CD4-positive, alpha-beta T cell treated with Interleukin-10 for 1 hour (primary cell): ENCODE measurements at regions not wholly inside any gene's neighbourhood (a gene's known extent, or its start where the extent isn't known, plus 50 kb on each side); places are given as distances from the start of the nearest gene placed in this dataset.

Experiments used
- DNase-seq: peaks from one replicate; pipeline ENCODE4 v3.0.0-alpha.2; 2020

- DNase-seq: no peak
These were observed 141.3 kb downstream of the IRX1 start for GRCh38 chr5:3736926-3737325.

DNA sequence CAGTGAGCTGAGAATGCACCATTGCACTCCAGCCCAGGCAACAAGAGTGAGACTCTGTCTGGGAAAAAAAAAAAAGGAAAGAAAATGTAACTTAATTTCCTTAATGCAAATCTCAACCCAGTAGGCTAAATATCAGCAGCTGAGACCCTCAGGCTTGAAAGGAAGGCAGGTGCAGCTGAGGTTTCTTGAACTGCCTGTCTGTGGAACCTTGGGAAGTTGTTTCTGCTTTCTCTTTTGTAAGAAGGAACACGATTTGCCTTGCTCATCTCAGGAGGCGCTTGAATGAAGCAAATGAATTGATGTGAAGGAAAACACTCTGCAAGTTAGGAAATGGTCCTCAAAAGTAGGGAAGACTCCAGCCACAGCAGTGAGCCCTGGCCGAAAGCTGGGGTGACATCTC is 143.3 kb downstream of the IRX1 start:
- DNase-seq: no peak

GRCh38 chr5:3740546-3741373 is 145.1 kb downstream of the IRX1 start:
- no peak for DNase-seq

DNA sequence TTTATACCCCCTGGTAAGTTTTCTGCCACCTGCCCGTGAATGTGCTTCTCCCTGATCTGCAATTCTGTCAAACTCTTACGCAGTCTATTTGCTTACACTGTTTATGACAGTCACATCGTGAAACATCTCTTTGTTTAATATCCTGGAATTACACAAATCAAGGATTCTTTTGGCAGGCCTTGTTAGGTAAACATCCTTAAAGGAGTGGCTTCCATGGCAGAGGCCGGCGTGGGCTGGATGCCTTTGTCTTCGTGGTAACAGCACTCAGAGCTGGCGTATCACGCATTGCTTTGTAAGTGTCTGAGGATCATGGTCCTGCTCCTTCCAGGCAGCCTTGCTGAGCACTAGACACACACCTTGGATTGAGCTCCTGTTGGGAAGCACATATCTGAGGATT is 145.7 kb downstream of the IRX1 start:
- no peak for DNase-seq

DNA sequence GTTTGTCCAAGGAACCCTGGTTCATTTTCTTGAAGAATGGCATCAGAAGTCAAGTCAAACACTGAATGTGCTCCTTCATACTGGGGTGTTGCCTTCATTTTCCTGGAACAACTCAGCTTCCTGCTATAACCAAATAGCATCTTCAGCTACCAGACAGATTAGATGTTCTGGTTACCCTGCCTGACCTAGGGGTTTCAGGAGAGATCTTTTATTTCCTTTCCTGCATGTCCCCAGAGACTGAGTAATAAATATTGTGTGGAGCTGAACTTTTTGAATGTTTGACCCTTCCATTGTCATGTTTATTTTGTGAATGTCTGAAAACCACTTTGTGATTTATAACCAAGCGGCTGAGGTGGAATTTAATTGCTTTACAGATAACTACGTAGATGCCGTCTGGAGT is 147.1 kb downstream of the IRX1 start:
- DNase-seq: no peak

DNA sequence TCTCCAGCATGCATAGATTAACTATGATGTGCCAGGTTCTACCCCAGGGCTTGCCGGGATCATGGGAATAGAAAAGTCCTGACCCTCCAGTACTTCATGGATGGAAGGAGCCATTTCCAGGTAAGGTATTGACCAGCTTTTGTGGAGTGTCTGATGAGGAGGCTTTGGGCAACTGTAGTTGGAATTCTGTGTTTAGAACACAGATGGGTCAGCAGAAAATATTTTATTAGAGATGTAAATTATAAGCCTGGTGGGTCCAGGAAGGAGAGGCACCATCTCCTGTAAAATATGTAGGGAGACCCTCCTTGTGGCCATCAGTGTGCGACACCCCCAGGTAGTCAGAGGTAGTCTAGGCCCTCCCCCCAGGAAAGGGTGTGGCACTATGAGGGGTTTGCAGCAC is 156.2 kb downstream of the IRX1 start:
- DNase-seq: no peak

DNA sequence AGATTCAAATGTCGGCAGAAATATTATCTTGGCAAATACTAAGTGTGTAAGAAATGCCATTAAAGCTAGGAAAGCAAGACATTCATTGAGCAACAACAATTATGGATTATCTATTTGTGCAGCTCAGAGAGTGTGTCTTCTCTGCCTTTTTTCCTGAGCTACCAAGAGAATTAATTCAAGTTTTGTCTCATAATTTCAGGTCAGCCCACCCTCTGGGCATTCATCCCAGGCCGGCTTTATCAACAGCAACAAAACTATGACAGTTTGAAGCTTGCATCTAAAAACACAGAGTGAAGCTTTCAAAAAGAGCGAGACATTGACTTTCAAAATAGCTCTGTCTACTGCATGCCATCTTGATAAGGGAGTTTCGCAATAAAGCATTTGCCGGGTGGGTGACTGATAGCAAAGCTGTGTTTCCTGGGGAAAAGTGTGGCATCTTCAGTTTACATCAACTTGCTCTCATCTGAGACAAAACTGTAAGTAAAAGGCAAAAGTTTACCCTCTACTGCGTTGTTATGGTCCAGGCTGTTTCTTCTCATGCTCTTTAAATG is 182.4 kb downstream of the IRX1 start:
- DNase-seq: no peak

DNA sequence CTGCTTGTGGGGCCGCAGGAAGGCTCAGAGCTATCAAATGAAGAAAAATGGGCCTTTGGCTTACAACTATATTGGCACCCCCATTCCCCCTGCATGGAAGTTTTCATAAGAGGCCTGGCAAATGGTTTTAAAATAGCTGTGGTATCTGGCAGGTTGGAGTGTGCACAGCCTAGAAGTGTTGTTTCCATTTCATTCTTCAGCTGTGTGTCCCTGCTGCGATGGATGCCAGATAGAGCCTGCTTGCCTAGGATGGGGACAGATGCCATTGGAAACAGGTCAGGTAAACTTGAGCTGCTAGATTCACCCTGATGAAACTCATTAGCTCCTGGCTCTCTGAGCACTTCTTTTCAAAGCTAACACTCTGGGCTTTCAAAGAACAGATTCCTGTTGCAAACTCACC is 183.3 kb downstream of the IRX1 start:
- no peak for DNase-seq

DNA sequence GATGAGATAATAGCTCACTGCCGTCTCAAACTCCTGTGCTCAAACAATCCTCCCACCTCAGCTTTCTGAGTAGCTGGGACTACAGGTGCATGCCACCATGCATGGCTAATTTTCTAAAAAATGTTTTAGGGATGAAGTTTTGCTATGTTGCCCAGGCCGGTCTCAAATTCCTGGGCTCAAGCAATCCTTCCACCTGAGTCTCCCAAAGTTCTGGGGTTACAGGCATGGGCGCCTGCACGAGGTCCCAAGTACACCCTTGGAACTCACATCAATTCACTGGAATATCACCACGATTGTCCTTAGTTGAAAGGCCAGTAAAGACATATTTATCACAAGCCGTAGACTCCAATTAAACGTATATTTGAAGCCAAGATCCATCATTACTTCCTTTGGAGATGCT is 184.6 kb downstream of the IRX1 start:
- DNase-seq: no peak

GRCh38 chr5:3780907-3781306 is 185.3 kb downstream of the IRX1 start:
- no peak for DNase-seq

DNA sequence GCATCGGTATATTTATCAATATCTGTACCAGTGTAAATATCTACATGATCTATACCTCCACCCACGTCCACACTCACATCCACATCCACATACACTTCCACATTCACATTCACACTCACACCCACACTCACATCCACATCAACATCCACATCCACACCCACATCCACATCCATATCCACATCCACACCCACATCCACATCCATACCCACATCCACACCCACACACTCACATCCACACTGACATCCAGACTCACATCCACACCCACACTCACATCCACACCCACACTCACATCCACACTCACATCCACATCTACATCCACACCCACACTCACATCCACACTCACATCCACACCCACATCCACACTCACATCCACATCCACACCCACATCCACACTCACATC is 189.2 kb downstream of the IRX1 start:
- DNase-seq: no peak

- no peak for DNase-seq
These were observed 190.5 kb downstream of the IRX1 start for GRCh38 chr5:3786165-3786564.

GRCh38 chr5:3786891-3787430 is 191.3 kb downstream of the IRX1 start:
- DNase-seq: no peak

DNA sequence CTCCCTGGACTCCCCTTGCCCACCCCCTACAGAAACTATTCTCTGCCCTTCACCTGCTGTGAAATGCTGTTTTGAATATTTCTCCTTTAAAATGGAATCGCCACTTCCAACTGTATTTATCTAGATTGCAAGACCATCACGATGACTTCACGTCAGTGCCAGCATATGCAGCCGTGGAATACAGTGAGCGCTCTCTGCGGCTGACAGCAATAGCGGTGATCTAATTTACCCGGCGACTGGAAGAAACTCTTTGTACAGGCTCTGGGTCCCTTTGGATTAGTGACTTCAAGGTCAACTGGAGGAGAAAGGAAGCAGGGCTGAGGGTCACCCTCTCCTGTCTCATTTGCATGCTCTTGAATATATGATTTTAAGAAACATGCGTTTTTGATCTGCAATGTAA is 192.0 kb downstream of the IRX1 start:
- no peak for DNase-seq

DNA sequence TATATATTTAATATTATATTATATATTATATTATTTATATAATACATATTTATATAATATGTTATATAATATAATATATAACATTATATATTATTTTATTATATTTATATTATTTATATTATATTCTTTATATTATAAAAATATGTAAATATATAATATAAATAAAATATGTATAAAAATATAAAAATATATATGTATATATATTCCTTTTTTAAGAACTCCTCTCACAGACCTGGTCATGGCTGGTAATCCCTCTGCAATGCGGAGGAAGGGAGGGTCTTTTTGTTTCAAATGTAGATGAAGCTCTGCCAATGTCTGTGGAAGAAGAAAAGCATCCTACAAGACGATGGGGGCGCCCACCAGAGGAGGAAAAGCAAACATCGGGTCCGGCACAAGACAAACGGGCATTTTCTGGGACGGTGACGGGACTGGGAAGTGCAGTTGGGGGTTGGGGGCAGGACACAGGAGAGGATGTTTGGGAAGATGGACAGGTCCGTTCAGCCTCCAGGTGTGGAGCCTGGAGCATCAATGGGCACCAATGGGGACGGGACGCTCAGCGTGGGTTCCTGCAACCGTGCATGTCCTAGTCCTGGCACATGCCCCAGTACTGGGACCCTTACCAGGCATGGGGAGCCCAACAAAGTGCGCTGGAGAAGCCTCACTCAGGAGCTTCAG is 194.0 kb downstream of the IRX1 start:
- DNase-seq: no peak

DNA sequence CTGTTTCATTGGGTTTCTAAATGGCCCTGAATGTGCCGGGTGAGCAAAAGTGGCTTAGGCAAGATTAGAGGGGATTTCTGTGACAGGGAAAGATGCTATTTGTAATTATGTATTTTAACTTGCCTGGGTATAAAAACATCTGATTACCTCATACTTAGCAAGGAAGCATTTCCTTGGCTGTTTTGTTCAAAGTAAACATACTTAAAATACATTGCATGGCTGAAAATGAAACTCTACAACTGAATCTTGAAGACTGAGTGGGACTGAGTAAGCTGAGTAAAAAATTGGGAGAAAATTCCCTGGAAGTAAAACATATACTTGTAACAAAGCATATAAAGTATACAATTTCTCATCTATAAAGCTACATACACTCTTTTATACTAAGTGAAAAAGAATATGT is 197.5 kb downstream of the IRX1 start:
- DNase-seq: no peak

- no peak for DNase-seq
These were observed 199.0 kb downstream of the IRX1 start for GRCh38 chr5:3794611-3795010.

DNA sequence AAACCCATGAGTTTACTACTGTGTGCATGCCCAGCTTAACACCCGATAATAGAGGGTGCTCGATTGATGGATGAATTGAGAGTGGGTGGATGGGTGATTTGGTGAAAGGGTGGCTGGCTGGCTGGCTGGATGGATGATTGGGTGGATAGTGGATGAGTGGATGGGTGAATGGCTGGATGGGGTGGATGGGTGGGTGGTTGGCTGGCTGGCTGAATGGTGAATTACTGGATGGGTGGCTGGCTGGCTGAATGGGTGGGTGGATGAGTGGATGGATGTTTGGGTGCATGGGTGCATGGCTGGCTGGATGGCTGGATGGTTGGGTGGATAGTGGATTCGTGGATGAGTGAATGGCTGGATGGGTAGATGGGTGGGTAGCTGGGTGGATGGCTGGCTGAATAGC is 201.1 kb downstream of the IRX1 start:
- no peak for DNase-seq

DNA sequence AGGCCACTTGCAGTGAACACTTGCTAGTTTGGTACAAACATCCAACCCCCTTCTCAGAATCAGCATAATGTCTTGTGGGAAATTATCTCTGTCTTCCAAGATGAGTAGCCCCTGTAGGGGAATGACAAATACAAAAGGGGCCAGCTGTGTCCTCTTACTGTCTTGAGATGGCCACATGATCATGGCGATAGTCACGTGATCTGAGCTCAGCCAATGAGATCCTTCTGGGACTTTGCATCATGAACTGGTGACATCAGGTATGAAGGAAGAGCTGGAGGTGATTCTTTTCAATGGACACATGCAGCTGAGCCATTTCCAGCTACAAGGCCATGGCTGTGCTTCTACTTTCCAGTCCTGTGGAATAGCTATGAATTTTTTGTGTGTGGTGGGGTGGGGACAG is 206.3 kb downstream of the IRX1 start:
- DNase-seq: no peak

- DNase-seq: no peak
These were observed 213.8 kb downstream of the IRX1 start for GRCh38 chr5:3809455-3809854.

DNA sequence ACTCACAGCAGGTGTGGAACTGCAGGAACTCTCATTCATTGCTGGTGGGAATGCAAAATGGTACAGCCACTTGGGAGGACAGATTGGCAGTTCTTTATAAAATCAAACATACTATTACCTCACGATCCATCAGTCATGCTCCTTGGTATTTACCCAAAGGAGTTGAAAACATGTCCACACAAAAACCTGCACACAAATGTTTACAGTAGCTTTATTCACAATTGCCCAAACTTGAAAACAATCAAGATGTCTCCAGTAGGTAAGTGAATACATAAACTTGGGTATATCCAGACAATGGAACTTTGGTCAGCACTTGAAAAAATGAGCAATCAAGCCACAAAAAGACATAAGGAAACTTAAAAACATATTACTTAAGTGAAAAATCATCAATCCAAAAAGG is 215.5 kb downstream of the IRX1 start:
- DNase-seq: no peak

- DNase-seq: no peak
These were observed 223.0 kb downstream of the IRX1 start for GRCh38 chr5:3818624-3819023.

GRCh38 chr5:3825531-3826451 is 230.2 kb downstream of the IRX1 start:
- no peak for DNase-seq
